H9 (cell line): ENCODE measurements at regions not wholly inside any gene's neighbourhood (a gene's known extent, or its start where the extent isn't known, plus 50 kb on each side); places are given as distances from the start of the nearest gene placed in this dataset.

Experiments
- DNase-seq: peaks from one replicate; pipeline ENCODE4 v3.0.0-alpha.2; 2017
- H2AFZ ChIP-seq: one replicate; pipeline ENCODE4 v1.6.1; 2013; ENCODE audit warnings: mild to moderate bottlenecking, low read length, control low read depth, moderate library complexity
- H2AK5ac ChIP-seq: 2 replicates; pipeline ENCODE4 v1.6.1; 2013; ENCODE audit warnings: low read length, control low read depth, mixed read lengths; ENCODE audit not compliant: insufficient read length
- H2BK120ac ChIP-seq: one replicate; pipeline ENCODE4 v1.6.1; 2013; ENCODE audit warnings: low read depth, mild to moderate bottlenecking, low read length, control low read depth, inconsistent platforms; ENCODE audit not compliant: poor library complexity, severe bottlenecking
- H2BK12ac ChIP-seq: 2 replicates; pipeline ENCODE4 v1.6.1; 2013; ENCODE audit warnings: low read length, control low read depth, mixed read lengths, low read depth; ENCODE audit not compliant: insufficient read length
- H2BK15ac ChIP-seq: 2 replicates; pipeline ENCODE4 v1.6.1; 2013; ENCODE audit warnings: low read depth, low read length, control low read depth
- H2BK20ac ChIP-seq: one replicate; pipeline ENCODE4 v1.6.1; 2013; ENCODE audit warnings: low read depth, mild to moderate bottlenecking, low read length, control low read depth, inconsistent platforms; ENCODE audit not compliant: poor library complexity, severe bottlenecking
- H2BK5ac ChIP-seq: 2 replicates; pipeline ENCODE4 v1.6.1; 2013; ENCODE audit warnings: low read length, control low read depth, mixed read lengths; ENCODE audit not compliant: insufficient read length
- H3K14ac ChIP-seq: 2 replicates; pipeline ENCODE4 v1.6.1; 2013; ENCODE audit warnings: low read length, control low read depth; ENCODE audit not compliant: insufficient read depth
- H3K18ac ChIP-seq: 2 replicates; pipeline ENCODE4 v1.6.1; 2013; ENCODE audit warnings: low read depth, mild to moderate bottlenecking, mixed read lengths, low read length, control low read depth; ENCODE audit not compliant: insufficient read length
- H3K23ac ChIP-seq: 2 replicates; pipeline ENCODE4 v1.6.1; 2013; ENCODE audit warnings: low read length, control low read depth, mixed read lengths, low read depth; ENCODE audit not compliant: insufficient read length
- H3K23me2 ChIP-seq: 2 replicates; pipeline ENCODE4 v1.6.1; 2013; ENCODE audit warnings: low read depth, mild to moderate bottlenecking, mixed read lengths, low read length, control low read depth; ENCODE audit not compliant: insufficient read length, poor library complexity, severe bottlenecking
- H3K27ac ChIP-seq: 2 replicates; pipeline ENCODE4 v1.5.1; 2013; ENCODE audit warnings: low read length, control low read depth, mixed read lengths, low read depth; ENCODE audit not compliant: insufficient read length
- H3K27me3 ChIP-seq: 2 replicates; pipeline ENCODE4 v1.6.1; 2013; ENCODE audit warnings: low read length, control low read depth, inconsistent platforms; ENCODE audit not compliant: insufficient read depth
- H3K4ac ChIP-seq: 2 replicates; pipeline ENCODE4 v1.6.1; 2013; ENCODE audit warnings: low read depth, mild to moderate bottlenecking, control low read depth, inconsistent platforms, low read length, moderate library complexity
- H3K4me1 ChIP-seq: 2 replicates; pipeline ENCODE4 v1.6.1; 2013; ENCODE audit warnings: low read length, control low read depth, inconsistent platforms; ENCODE audit not compliant: insufficient read depth
- H3K4me2 ChIP-seq: 2 replicates; pipeline ENCODE4 v1.6.1; 2013; ENCODE audit warnings: low read length, control low read depth, mixed read lengths; ENCODE audit not compliant: insufficient read length, insufficient read depth
- H3K56ac ChIP-seq: 2 replicates; pipeline ENCODE4 v1.6.1; 2013; ENCODE audit warnings: low read depth, mild to moderate bottlenecking, mixed read lengths, low read length, control low read depth; ENCODE audit not compliant: insufficient read length
- H3K79me1 ChIP-seq: 2 replicates; pipeline ENCODE4 v1.6.1; 2013; ENCODE audit warnings: low read depth, mild to moderate bottlenecking, moderate library complexity, low read length, control low read depth, inconsistent platforms; ENCODE audit not compliant: insufficient read depth, poor library complexity, severe bottlenecking
- H3K79me2 ChIP-seq: 2 replicates; pipeline ENCODE4 v1.6.1; 2013; ENCODE audit warnings: low read length, control low read depth, inconsistent platforms; ENCODE audit not compliant: insufficient read depth
- H3K9ac ChIP-seq: 2 replicates; pipeline ENCODE4 v1.6.1; 2013; ENCODE audit warnings: low read length, control low read depth, mixed read lengths; ENCODE audit not compliant: insufficient read length; ENCODE audit errors: extremely low read depth
- H3K9me3 ChIP-seq: one replicate; pipeline ENCODE4 v1.6.1; 2013; ENCODE audit warnings: low read depth, low read length, inconsistent platforms; ENCODE audit not compliant: control insufficient read depth
- H3T11ph ChIP-seq: one replicate; pipeline ENCODE4 v1.6.1; 2013; ENCODE audit warnings: mild to moderate bottlenecking, low read length, control low read depth, inconsistent platforms
- H4K20me1 ChIP-seq: one replicate; pipeline ENCODE4 v1.6.1; 2013; ENCODE audit not compliant: control insufficient read depth, insufficient read length, insufficient read depth
- H4K5ac ChIP-seq: 2 replicates; pipeline ENCODE4 v1.6.1; 2013; ENCODE audit warnings: low read depth, mild to moderate bottlenecking, mixed read lengths, low read length, control low read depth; ENCODE audit not compliant: insufficient read length
- H4K8ac ChIP-seq: replicated peaks from 2 replicates; pipeline ENCODE4 v1.6.1; 2013; ENCODE audit warnings: low read length, control low read depth, mixed read lengths, low read depth; ENCODE audit not compliant: insufficient read length
- H4K91ac ChIP-seq: 2 replicates; pipeline ENCODE4 v1.6.1; 2013; ENCODE audit warnings: low read depth, mild to moderate bottlenecking, moderate library complexity, mixed read lengths, low read length, control low read depth; ENCODE audit not compliant: insufficient read length
- H3K27ac Mint-ChIP-seq, 3 experiments: 2 replicates in 2 of 3; 3 replicates in 1 of 3; pipeline ENCODE4 v1.8.0; 2020 to 2021; ENCODE audit warnings: mixed read lengths in 3 of 3, mild to moderate bottlenecking in 1 of 3, moderate library complexity in 1 of 3
- H3K27me3 Mint-ChIP-seq: 2 replicates; pipeline ENCODE4 v1.8.0; 2021; ENCODE audit warnings: low read depth, mild to moderate bottlenecking, moderate library complexity, mixed read lengths
- H3K36me3 Mint-ChIP-seq, 3 experiments: 2 replicates in 2 of 3; 3 replicates in 1 of 3; pipeline ENCODE4 v1.8.0; 2020 to 2021; ENCODE audit warnings: low read depth in 3 of 3, mixed read lengths in 3 of 3; ENCODE audit not compliant: insufficient read depth in 1 of 3
- H3K4me1 Mint-ChIP-seq, 2 experiments: 2 replicates each; pipeline ENCODE4 v1.8.0; 2020; ENCODE audit warnings: mixed read lengths in 2 of 2
- H3K4me3 Mint-ChIP-seq, 2 experiments: 2 replicates in 1 of 2; 3 replicates in 1 of 2; pipeline ENCODE4 v1.8.0; 2020 to 2021; ENCODE audit warnings: mild to moderate bottlenecking in 2 of 2, mixed read lengths in 2 of 2, moderate library complexity in 1 of 2
- H3K9me3 Mint-ChIP-seq, 2 experiments: 2 replicates in 1 of 2; 3 replicates in 1 of 2; pipeline ENCODE4 v1.8.0; 2020; ENCODE audit warnings: mild to moderate bottlenecking in 2 of 2, mixed read lengths in 2 of 2, moderate library complexity in 1 of 2
- WGBS: extraction: QIAGEN DNeasy Blood & Tissue Kit; methylation state at CpG from one replicate; pipeline ENCODE4 v1.1.7; 2013; ENCODE audit warnings: missing lambda C conversion rate, low lambda C conversion rate, mixed read lengths; ENCODE audit not compliant: insufficient read length; ENCODE audit errors: extremely low coverage; 5-methylcytosine and 5-hydroxymethylcytosine counted together
- TF ChIP-seq, protein P1 (sequence below): fragments of 200-600 bp; sonication (generic); conservative IDR thresholded peaks from 3 replicates; pipeline ENCODE4 v1.8.0; 2021; ENCODE audit warnings: antibody characterized with exemption, mild to moderate bottlenecking

DNA sequence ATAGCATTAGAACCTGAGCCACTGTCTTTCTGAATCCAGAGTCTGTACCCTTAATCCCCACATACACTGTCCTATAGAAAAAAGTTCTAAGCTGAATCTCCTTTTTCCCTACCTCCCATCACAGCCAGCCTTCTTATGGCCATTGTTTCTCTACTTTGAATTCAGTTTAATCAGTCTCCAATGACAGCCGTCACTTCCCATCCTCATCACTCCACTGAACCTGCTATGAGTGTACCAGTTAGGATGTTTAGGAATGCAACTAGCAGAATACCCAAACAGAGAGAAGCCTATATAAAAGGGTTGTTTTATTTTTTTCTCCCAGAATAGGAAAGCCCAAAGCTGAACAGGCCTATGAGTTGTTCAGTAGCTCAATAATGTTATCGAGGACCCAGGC, 220.4 kb upstream of the NREP start:
- no peak overlapping the region for H3T11ph ChIP-seq
- no peak overlapping the region for H4K91ac ChIP-seq
- H2AFZ ChIP-seq, result no peak overlapping the region
- no peak overlapping the region for H3K9ac ChIP-seq
- no peak overlapping the region for H2BK5ac ChIP-seq
- H3K79me2 ChIP-seq, result no peaks in the 10 kb centered on the region
- H3K4me1 Mint-ChIP-seq, result peaks cover 0 to 7% of the 10 kb centered on the region in 2 experiments; a peak in 1 of 4 replicates
- WGBS, result no CpG with 5 or more reads among the region's 2 CpGs
- no peak overlapping the region for H3K14ac ChIP-seq
- no peak overlapping the region for H3K27ac Mint-ChIP-seq
- H2BK15ac ChIP-seq, result no peak overlapping the region
- no peak for DNase-seq
- H3K23me2 ChIP-seq, result no peaks in the 10 kb centered on the region
- H3K4me3 Mint-ChIP-seq, result no peak overlapping the region
- no peaks in the 10 kb centered on the region; the same call in 1 of the 2 replicates for H3K4me1 ChIP-seq
- no peak overlapping the region for H3K4me2 ChIP-seq
- H4K8ac ChIP-seq, result no peak overlapping the region
- H4K20me1 ChIP-seq, result no peaks in the 10 kb centered on the region
- H3K56ac ChIP-seq, result no peak overlapping the region
- no peak overlapping the region for H3K23ac ChIP-seq
- TF ChIP-seq, protein P1, sequence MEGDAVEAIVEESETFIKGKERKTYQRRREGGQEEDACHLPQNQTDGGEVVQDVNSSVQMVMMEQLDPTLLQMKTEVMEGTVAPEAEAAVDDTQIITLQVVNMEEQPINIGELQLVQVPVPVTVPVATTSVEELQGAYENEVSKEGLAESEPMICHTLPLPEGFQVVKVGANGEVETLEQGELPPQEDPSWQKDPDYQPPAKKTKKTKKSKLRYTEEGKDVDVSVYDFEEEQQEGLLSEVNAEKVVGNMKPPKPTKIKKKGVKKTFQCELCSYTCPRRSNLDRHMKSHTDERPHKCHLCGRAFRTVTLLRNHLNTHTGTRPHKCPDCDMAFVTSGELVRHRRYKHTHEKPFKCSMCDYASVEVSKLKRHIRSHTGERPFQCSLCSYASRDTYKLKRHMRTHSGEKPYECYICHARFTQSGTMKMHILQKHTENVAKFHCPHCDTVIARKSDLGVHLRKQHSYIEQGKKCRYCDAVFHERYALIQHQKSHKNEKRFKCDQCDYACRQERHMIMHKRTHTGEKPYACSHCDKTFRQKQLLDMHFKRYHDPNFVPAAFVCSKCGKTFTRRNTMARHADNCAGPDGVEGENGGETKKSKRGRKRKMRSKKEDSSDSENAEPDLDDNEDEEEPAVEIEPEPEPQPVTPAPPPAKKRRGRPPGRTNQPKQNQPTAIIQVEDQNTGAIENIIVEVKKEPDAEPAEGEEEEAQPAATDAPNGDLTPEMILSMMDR, result no peak
- H3K4ac ChIP-seq, result no peak overlapping the region
- no peak overlapping the region for H3K27ac ChIP-seq
- no peaks in the 10 kb centered on the region for H3K36me3 Mint-ChIP-seq
- no peak overlapping the region for H2BK20ac ChIP-seq
- no peak overlapping the region for H4K5ac ChIP-seq
- no peaks in the 10 kb centered on the region for H3K9me3 ChIP-seq
- H3K27me3 Mint-ChIP-seq, result no peaks in the 10 kb centered on the region
- H3K9me3 Mint-ChIP-seq, result no peaks in the 10 kb centered on the region
- no peak overlapping the region for H2AK5ac ChIP-seq
- no peaks in the 10 kb centered on the region for H3K27me3 ChIP-seq
- H3K79me1 ChIP-seq, result no peaks in the 10 kb centered on the region
- H2BK120ac ChIP-seq, result no peak overlapping the region
- no peak overlapping the region for H3K18ac ChIP-seq
- H2BK12ac ChIP-seq, result no peak overlapping the region
